Right lobe of liver (tissue), 4 donors: ENCODE measurements at regions not wholly inside any gene's neighbourhood (a gene's known extent, or its start where the extent isn't known, plus 50 kb on each side); places are given as distances from the start of the nearest gene placed in this dataset.
"Not testable (repeated sequence)": the region's sequence is repeated elsewhere in the genome, so short reads cannot be mapped to it uniquely, and the experiment has no call there.

Source experiments
- CTCF ChIP-seq, 4 donors: fragments of 200-600 bp in 3 of 4; fragments of 450-650 bp in 1 of 4; IDR thresholded peaks; one replicate each; pipeline versions ENCODE4 v1.5.1 to v1.8.0; 2016 to 2022; ENCODE audit warnings: antibody characterized with exemption in 4 of 4, mild to moderate bottlenecking in 2 of 4
- POLR2A ChIP-seq: fragments of 450-650 bp; IDR thresholded peaks from one replicate; pipeline ENCODE4 v1.6.1; 2017; ENCODE audit warnings: antibody characterized with exemption, mild to moderate bottlenecking
- donor health status: DM: no; HTN: no; CAD: no.
- donor health status: DM: no; HTN: no; CAD: no.
- donor health status: DM: no; HTN: yes; CAD: no.

GRCh38 chr6:26844823-26845222 is 185.3 kb upstream of the ZNF322 start:
- TF ChIP-seq CTCF (IDR thresholded peaks at IDR 0.05); POLR2A: not testable (repeated sequence)
